Psoas muscle (tissue), 7 donors: ENCODE measurements at regions not wholly inside any gene's neighbourhood (a gene's known extent, or its start where the extent isn't known, plus 50 kb on each side); places are given as distances from the start of the nearest gene placed in this dataset.

Experiments
- ATAC-seq, 4 donors: fragments of 200-7000 bp; cut with Tn5 transposase; one replicate each; pipeline ENCODE4 v1.9.1; 2020; ENCODE audit warnings: moderate library complexity in 3 of 4, mild to moderate bottlenecking in 2 of 4
- DNase-seq, 2 donors: peaks; one replicate each; pipeline ENCODE4 v3.0.0-alpha.2; 2020
- H3K27ac ChIP-seq: fragments of 200-600 bp; one replicate; pipeline ENCODE4 v1.8.0; 2022
- H3K27me3 ChIP-seq, 3 donors: fragments of 200-600 bp in 1 of 3; one replicate each; pipeline versions ENCODE4 v1.6.1 to v1.8.0; 2013 to 2022; ENCODE audit warnings: low read length in 2 of 3, mild to moderate bottlenecking in 2 of 3, moderate library complexity in 1 of 3; ENCODE audit not compliant: insufficient read depth in 3 of 3
- H3K36me3 ChIP-seq, 2 donors: fragments of 200-600 bp in 1 of 2; one replicate each; pipeline versions ENCODE4 v1.6.1 to v1.8.0; 2013 to 2022; ENCODE audit warnings: low read depth in 1 of 2, mild to moderate bottlenecking in 1 of 2, moderate library complexity in 1 of 2; ENCODE audit not compliant: insufficient read depth in 1 of 2
- H3K4me1 ChIP-seq: fragments of 200-600 bp; one replicate; pipeline ENCODE4 v1.8.0; 2022
- H3K4me3 ChIP-seq: fragments of 200-600 bp; one replicate; pipeline ENCODE4 v1.8.0; 2022; ENCODE audit warnings: mild to moderate bottlenecking
- H3K9me3 ChIP-seq: fragments of 200-600 bp; one replicate; pipeline ENCODE4 v1.8.0; 2022
- WGBS, 3 donors: extraction: QIAGEN DNeasy Blood & Tissue Kit; methylation state at CpG; one replicate each; pipeline versions ENCODE4 v1.1.6 to v1.1.7; 2013; 5-methylcytosine and 5-hydroxymethylcytosine counted together
- intact Hi-C, 2 donors: fragments of 100-400 bp; cut with DNase I; formaldehyde crosslinking; loops; one replicate each; pipeline versions ENCODE4 v1.11.0 to v1.14.2; 2022
- TF ChIP-seq, protein P1 (sequence below): fragments of 200-600 bp; IDR thresholded peaks from one replicate; pipeline ENCODE4 v1.8.0; 2022; ENCODE audit warnings: antibody characterized with exemption
- donor health status: healthy with polysubstance abuse.
- donor health status: DM: no; HTN: no; CAD: no; lungs with moderate emphysema.
- donor health status: Bipolar disorder and iron deficiency.
- donor health status: healthy.
- donor health status: DM: yes; HTN: yes; CAD: no.
- donor health status: DM: no; HTN: no; CAD: no.
- donor health status: DM: yes; HTN: yes; CAD: no.

DNA sequence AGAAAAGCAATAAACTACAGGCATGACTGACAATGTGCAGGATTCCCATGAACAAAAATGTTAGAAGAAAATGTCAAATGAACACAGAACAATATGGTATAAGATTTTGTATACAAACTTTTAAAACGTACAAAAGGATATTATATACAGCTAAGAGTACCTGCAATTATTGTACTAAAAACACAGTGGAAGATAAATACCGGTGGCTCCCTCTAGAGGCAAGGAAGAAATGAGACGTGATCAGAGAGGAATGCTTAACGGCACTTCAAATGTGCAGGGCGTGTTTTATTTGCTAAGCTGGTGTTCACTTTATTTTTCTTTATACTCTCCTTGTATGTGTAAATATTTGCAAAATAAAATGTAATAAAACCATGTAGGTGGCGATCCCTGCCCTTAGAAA lies 191.8 kb upstream of the SAMSN1 start:
- TF ChIP-seq, protein P1, sequence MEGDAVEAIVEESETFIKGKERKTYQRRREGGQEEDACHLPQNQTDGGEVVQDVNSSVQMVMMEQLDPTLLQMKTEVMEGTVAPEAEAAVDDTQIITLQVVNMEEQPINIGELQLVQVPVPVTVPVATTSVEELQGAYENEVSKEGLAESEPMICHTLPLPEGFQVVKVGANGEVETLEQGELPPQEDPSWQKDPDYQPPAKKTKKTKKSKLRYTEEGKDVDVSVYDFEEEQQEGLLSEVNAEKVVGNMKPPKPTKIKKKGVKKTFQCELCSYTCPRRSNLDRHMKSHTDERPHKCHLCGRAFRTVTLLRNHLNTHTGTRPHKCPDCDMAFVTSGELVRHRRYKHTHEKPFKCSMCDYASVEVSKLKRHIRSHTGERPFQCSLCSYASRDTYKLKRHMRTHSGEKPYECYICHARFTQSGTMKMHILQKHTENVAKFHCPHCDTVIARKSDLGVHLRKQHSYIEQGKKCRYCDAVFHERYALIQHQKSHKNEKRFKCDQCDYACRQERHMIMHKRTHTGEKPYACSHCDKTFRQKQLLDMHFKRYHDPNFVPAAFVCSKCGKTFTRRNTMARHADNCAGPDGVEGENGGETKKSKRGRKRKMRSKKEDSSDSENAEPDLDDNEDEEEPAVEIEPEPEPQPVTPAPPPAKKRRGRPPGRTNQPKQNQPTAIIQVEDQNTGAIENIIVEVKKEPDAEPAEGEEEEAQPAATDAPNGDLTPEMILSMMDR: peak; percentile 32
- Histone ChIP-seq H3K4me1 (no peaks in the 10 kb centered on the region), H3K27ac (no peak overlapping the region), H3K36me3 (no peaks in the 10 kb centered on the region), H3K27me3 (no peaks in the 10 kb centered on the region), H3K9me3 (no peaks in the 10 kb centered on the region), H3K4me3 (no peak overlapping the region)
- ATAC-seq (no peak), DNase-seq (no peak)
- intact Hi-C loops: loop anchor here in 1 of 2 donors (10.0 kb wide), 1 partner anchor 63 kb away; no protein-coding TSS in a partner anchor
- WGBS, 3 donors: 52 to 58% (median 54%) methylated on average over 6 of the region's 6 CpGs

DNA sequence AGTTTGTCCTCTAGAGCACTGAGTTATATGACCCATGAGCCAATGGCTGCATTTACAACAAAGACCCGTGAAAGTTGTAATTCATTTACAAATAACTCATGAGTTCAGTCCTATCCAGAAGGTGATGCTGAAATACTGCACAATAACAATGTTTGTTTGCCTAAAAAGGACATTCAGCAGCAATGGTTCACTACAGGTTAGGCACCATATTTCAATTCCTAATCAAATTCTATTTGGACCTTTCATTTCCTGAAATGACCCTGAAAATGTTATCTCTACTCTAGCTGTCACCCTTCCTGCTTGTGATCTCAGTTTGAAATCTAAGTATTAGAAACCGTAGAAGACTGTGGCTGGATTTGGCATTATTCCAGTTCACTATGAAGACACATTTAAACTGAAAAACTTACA lies 191.2 kb upstream of the SAMSN1 start:
- TF ChIP-seq, protein P1: no peak
- Histone ChIP-seq H3K36me3 (no peaks in the 10 kb centered on the region), H3K9me3 (no peaks in the 10 kb centered on the region), H3K27ac (no peak overlapping the region), H3K4me3 (no peak overlapping the region), H3K27me3 (no peaks in the 10 kb centered on the region), H3K4me1 (no peaks in the 10 kb centered on the region)
- ATAC-seq (no peak), DNase-seq (no peak)
- WGBS, 3 donors: 35 to 43% (median 39%) methylated on average over 2 of the region's 2 CpGs
- intact Hi-C loops: loop anchor here in 1 of 2 donors (10.0 kb wide), 1 partner anchor 62 kb away; no protein-coding TSS in a partner anchor

DNA sequence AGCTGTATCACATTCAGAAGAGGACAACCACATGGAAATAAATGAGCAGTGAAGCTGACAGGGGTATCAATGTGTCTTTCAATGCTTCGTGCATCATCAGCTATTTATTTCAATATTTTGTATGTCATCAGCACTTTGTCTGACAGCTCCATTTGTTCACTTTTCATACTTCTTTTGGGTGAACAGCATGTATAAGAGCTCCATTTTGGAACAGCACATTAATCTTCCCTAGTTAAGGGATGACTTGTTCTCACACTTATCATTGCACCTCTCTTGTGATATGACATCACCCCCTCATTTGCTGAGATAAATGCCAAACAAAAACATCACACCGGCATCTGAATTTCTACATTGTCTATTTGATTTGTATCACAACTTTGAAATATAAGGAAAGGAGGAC lies 190.6 kb upstream of the SAMSN1 start:
- H3K9me3 ChIP-seq: no peaks in the 10 kb centered on the region
- no peaks in the 10 kb centered on the region for H3K4me1 ChIP-seq
- H3K27me3 ChIP-seq: no peaks in the 10 kb centered on the region
- H3K4me3 ChIP-seq: no peak overlapping the region
- TF ChIP-seq, protein P1: no peak
- H3K27ac ChIP-seq: no peak overlapping the region
- DNase-seq (no peak), ATAC-seq (no peak)
- intact Hi-C loops: loop anchor here in 1 of 2 donors (10.0 kb wide), 1 partner anchor 62 kb away; no protein-coding TSS in a partner anchor
- no peaks in the 10 kb centered on the region for H3K36me3 ChIP-seq
- 82 to 84% (median 82%) methylated on average over 2 of the region's 2 CpGs for WGBS, 3 donors

DNA sequence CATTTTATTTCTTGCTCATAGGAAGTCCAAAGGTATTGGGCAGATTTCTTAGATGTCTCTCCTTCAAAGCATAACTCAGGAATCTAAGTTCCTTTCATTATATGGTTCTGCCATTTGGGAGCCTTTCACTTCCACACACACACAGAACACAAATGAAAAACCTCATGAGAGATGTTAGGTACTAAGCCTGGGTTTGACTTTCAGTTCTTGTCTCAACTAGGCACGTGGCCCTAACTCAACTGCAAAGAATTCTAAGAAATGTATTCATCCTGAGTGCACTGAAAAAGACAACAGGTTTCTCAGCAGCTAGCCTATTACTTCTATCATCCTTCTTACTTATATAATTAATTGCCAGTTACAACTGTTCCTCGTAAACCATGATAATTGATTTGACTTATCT lies 190.0 kb upstream of the SAMSN1 start:
- 55 to 64% (median 58%) methylated on average over 2 of the region's 2 CpGs for WGBS, 3 donors
- Histone ChIP-seq H3K27ac (no peak overlapping the region), H3K4me3 (no peak overlapping the region), H3K9me3 (no peaks in the 10 kb centered on the region), H3K4me1 (no peaks in the 10 kb centered on the region), H3K27me3 (no peaks in the 10 kb centered on the region), H3K36me3 (no peaks in the 10 kb centered on the region)
- DNase-seq: no peak
- ATAC-seq: no peak
- intact Hi-C loops: loop anchor here in 1 of 2 donors (10.0 kb wide), 1 partner anchor 61 kb away; no protein-coding TSS in a partner anchor
- TF ChIP-seq, protein P1: no peak

DNA sequence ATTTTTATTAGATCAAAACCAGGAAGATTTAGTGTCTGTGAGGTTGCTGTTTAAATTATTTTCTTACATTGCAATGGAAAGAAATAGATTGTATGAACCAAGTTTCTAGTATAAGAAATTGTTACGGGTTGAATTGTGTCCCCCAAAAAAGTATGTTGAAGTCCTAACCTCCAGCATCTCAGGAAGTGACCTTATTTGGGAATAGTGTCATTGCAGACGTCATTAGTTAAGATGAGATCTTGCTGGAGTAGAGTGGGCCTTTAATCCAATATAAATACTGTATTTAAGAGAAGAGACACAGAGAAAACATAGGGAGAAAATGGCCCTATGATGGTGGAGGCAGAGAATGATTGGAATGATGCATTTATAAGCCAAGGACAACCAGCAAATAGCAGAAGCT lies 188.7 kb upstream of the SAMSN1 start:
- H3K27me3 ChIP-seq: no peaks in the 10 kb centered on the region
- 68 to 75% (median 74%) methylated on average over 2 of the region's 2 CpGs for WGBS, 3 donors
- intact Hi-C loops: loop anchor here in 1 of 2 donors (10.0 kb wide), 1 partner anchor 60 kb away; no protein-coding TSS in a partner anchor

More for the DNA sequence above, 188.7 kb upstream of the SAMSN1 start:
- Histone ChIP-seq H3K4me3 (no peak overlapping the region), H3K4me1 (no peaks in the 10 kb centered on the region), H3K9me3 (no peaks in the 10 kb centered on the region), H3K27ac (no peak overlapping the region), H3K36me3 (no peaks in the 10 kb centered on the region)
- DNase-seq: no peak
- TF ChIP-seq, protein P1: no peak
- no peak for ATAC-seq
